ENCODE measurements at regions not wholly inside any gene's neighbourhood (a gene's known extent, or its start where the extent isn't known, plus 50 kb on each side); places are given as distances from the start of the nearest gene placed in this dataset.

DNA sequence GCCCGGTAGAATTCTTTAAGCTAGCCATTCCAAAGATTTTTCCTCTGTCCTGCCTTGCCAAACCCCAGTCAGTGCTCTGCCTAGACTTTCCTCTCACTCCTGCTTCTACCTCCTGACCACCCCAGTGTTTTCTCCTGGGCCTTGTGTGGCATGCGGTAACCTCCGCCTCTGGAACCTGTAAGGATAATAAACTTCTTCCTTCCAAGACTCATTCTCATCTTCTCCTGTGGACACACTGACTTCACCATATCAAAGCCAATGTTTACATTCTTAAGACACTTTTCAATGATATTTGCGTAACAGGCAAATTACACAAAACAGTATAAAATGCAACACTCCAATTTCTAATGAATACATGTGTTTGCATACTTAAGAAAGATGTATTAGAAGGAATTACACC, 354.6 kb downstream of the RNF144B start:
- no peak for TF ChIP-seq CTCF (conservative IDR thresholded peaks at IDR 0.05; ENCODE audit: low read depth, low read length)
- no peak for TF ChIP-seq EZH2 (IDR thresholded peaks at IDR 0.05; ENCODE audit: low read length, unreplicated experiment)
- TF ChIP-seq EZH2phosphoT487 (IDR thresholded peaks at IDR 0.05; ENCODE audit: borderline replicate concordance, low read length) = no peak

All from PC-3 (cell line).